GM21423 (cell line): ENCODE measurements at regions not wholly inside any gene's neighbourhood (a gene's known extent, or its start where the extent isn't known, plus 50 kb on each side); places are given as distances from the start of the nearest gene placed in this dataset.

Source experiments
- ATAC-seq: cut with Tn5 transposase; IDR thresholded peaks from one replicate; pipeline ENCODE4 v1.9.1; 2021; ENCODE audit warnings: mild to moderate bottlenecking, moderate library complexity; ENCODE audit not compliant: unreplicated experiment

DNA sequence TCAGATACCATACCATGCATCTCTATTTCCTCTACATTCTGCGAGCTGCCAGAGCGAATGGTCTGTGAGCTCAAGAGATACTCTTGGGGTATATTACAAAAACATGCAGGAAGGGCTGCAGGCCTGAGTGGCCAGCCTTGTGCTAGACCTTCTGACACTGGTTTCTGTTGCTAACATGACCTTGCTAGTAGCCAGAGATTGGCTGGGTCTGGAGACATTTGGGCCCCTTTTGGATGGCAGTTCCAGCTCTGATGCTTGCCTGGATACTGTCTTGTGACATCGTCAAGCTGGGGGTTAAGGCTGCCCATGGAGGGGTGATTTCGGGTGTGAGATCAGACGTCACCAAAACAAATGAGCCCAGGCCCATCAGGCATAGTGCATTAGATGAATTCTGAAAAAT lies 56.1 kb upstream of the FSTL4 start:
- no peak for ATAC-seq

DNA sequence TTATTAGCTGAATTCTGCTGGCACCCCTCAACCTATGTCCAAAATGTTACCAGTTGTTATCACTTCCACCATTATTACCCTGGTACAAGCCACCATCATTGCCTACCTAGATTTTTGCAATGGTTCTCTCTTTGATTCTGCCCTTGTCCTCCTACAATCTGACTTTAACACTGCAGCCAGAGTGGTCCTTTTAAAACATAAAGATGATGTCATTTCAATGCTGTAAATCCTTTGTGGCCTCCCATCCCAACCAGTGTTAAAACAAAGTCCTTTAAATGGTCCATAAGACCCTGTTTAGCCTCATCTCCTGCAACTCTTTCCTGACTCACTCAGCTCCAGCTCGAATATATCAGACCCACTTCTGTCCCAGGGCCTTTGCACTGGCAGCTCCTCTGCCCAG lies 54.9 kb upstream of the FSTL4 start:
- ATAC-seq: no peak

DNA sequence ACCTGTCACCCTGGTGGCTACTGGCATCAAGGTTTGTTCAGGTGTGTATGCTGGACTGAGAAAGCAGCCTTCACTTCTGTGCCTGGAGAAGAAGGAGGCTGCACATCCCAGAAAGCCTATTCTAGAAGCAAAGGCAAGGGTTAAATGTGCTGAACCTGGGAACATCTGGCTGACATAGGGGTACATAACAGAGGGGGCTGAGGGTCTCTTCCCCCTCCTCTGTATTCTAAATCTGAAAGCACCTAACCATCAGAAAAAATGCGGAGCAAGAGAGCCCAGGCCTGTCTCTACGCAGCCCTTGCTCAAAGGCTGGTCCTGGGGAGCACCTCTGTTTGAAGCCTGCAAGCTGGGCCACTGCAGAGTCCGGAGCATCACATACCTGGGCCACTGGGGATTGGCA lies 53.2 kb upstream of the FSTL4 start:
- ATAC-seq: no peak

DNA sequence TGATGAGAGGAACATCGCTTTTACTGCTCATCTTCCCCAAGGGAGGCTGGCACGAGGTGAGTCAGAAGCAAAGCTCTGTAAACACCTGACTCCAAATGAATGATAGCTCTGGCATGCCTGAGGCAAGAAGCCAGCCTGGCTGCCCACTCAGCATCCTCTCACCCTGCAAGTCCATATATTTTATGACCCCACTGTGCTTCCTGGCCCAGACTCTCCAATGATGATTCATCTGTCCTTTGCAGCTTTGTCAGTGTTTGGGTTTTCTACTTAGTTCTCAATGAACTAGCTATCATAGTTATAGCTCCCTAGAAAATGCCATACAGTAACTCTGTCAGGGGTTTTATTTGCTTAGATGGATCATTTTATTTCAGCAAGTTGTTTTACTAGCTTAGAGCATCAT lies 52.1 kb upstream of the FSTL4 start:
- ATAC-seq: no peak

DNA sequence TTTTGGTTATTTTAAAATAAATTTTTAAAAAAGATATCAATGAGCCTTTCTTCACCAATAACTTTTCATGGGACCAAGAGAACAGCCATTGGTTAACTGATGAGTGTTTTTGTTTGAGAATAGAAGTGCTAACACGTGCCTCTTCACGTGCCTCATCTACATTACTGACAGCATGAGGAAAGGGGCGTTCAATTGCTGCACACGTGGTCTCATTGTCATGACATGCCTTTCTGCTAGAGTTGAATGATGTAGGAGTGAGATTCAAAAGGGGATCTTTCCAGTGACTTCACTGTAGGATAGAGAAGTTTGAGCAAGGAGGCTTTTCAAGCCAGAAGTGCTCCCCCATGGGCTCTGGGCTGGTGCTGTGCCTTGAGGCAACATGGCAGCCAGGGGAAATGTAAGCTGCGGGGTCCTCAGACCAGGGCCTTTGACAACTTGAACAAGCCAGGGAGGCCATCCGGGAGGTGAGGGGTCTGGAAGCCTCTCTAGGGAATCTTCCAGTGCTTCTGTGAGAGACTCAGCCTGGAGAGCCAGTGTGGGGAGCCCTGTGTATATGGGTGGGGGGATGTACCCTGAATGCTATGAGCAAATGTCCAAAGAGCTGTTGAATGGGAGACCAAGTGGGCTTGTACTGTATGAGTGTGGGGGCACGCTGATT lies 51.2 kb upstream of the FSTL4 start:
- no peak for ATAC-seq

DNA sequence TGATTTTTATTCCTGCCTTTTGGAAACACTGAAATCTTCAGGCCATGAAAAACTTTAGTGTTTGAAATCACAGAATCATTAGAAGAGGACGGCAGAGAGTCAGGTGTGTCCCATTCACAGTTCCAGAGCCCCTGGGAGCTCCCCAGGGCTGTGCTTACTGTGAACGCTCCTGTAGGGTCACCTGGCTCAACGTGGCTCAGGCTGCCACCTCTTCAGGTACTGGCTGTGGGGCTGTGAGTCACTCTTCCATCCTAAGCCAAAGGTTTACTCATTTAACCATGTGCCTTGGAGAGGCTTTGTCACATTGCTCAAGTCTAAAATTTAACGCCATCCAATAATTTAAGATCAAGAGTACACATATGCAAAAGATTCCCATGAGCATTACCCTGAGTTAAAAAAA lies 50.2 kb upstream of the FSTL4 start:
- ATAC-seq: no peak
